Type B pancreatic cell (in vitro differentiated cells): ENCODE measurements at regions not wholly inside any gene's neighbourhood (a gene's known extent, or its start where the extent isn't known, plus 50 kb on each side); places are given as distances from the start of the nearest gene placed in this dataset.
"Not testable (repeated sequence)": the region's sequence is repeated elsewhere in the genome, so short reads cannot be mapped to it uniquely, and the experiment has no call there.

ENCODE experiments used
- DNase-seq: peaks from one replicate; pipeline ENCODE4 v3.0.0; 2021; ENCODE audit warnings: mixed read lengths; ENCODE audit not compliant: unreplicated experiment; ENCODE audit errors: extremely low spot score
- H3K27ac Mint-ChIP-seq: 2 replicates; pipeline ENCODE4 v1.8.0; 2021; ENCODE audit warnings: mild to moderate bottlenecking, mixed read lengths
- H3K27me3 Mint-ChIP-seq: 2 replicates; pipeline ENCODE4 v1.8.0; 2021; ENCODE audit warnings: mixed read lengths
- H3K36me3 Mint-ChIP-seq: 2 replicates; pipeline ENCODE4 v1.8.0; 2021; ENCODE audit warnings: mixed read lengths
- H3K4me1 Mint-ChIP-seq: one replicate; pipeline ENCODE4 v1.8.0; 2021; ENCODE audit warnings: mixed read lengths; ENCODE audit not compliant: unreplicated experiment
- H3K4me3 Mint-ChIP-seq: 2 replicates; pipeline ENCODE4 v1.8.0; 2021; ENCODE audit warnings: mild to moderate bottlenecking, mixed read lengths
- H3K9me3 Mint-ChIP-seq: 2 replicates; pipeline ENCODE4 v1.8.0; 2021; ENCODE audit warnings: mixed read lengths
- TF ChIP-seq, protein P1 (sequence below): fragments of 200-600 bp; sonication (generic); conservative IDR thresholded peaks from 2 replicates; pipeline ENCODE4 v1.5.0; 2021; ENCODE audit warnings: antibody characterized with exemption, mild to moderate bottlenecking

DNA sequence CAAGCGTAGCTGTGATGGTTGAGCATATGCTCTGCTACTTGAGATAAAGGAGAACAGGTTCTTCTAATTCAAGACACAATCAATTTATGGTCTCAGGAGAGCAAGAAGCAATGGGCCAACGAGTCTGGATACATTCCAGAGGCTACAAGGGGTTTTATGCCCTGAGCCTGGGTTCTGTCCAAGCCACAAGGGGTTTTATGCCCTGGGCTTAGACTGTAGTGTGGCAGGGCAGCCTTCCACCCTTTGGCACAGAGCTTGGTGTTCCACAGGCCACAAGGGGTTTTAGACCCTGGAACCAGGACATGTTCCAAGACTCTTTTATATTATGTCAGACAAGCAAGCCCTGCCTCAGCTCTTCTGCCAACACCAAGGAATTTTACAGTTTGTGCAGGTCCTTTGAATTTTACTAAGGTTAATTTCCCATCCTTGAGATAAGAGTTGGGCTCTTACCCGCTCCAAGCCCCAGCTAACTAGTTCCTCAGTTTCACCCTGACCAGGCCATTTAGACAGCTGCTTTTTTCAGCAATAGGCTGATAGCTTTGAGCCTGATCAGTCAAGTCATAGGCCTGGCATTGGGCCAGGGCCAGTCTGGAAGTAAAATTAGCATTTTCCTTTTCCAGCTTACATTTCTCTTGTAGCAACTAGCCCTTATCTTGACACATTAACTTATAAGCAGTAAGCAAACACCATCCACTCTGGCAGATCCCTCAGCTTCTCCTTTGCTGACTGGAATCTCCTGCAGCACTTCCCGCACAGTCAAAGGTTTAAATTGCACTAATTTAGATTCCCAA lies 95.0 kb downstream of the ZNF737 start:
- DNase-seq, result no peak

DNA sequence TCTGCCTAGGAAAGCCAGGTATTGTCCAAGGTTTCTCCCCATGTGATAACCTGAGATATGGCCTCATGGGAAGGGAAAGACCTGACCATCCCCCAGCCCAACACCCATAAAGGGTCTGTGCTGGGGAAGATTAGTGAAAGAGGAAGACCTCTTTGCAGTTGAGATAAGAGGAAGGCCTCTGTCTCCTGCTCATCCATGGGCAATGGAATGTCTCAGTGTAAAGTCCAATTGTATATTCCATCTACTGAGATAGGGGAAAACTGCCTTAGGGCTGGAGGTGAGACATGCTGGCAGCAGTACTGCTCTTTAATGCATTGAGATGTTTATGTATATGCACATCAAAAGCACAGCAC lies 99.0 kb downstream of the ZNF737 start:
- H3K4me3 Mint-ChIP-seq, H3K4me1 Mint-ChIP-seq, H3K27ac Mint-ChIP-seq, DNase-seq, H3K36me3 Mint-ChIP-seq, H3K9me3 Mint-ChIP-seq, H3K27me3 Mint-ChIP-seq: not testable (repeated sequence)

More for the DNA sequence above, 95.0 kb downstream of the ZNF737 start:
- Mint-ChIP-seq H3K27me3 (no peaks in the 10 kb centered on the region), H3K27ac (no peak overlapping the region), H3K36me3 (no peaks in the 10 kb centered on the region), H3K4me3 (no peak overlapping the region), H3K9me3 (peaks cover 6% of the 10 kb centered on the region), H3K4me1 (no peaks in the 10 kb centered on the region)
- TF ChIP-seq, protein P1, sequence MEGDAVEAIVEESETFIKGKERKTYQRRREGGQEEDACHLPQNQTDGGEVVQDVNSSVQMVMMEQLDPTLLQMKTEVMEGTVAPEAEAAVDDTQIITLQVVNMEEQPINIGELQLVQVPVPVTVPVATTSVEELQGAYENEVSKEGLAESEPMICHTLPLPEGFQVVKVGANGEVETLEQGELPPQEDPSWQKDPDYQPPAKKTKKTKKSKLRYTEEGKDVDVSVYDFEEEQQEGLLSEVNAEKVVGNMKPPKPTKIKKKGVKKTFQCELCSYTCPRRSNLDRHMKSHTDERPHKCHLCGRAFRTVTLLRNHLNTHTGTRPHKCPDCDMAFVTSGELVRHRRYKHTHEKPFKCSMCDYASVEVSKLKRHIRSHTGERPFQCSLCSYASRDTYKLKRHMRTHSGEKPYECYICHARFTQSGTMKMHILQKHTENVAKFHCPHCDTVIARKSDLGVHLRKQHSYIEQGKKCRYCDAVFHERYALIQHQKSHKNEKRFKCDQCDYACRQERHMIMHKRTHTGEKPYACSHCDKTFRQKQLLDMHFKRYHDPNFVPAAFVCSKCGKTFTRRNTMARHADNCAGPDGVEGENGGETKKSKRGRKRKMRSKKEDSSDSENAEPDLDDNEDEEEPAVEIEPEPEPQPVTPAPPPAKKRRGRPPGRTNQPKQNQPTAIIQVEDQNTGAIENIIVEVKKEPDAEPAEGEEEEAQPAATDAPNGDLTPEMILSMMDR, result no peak

DNA sequence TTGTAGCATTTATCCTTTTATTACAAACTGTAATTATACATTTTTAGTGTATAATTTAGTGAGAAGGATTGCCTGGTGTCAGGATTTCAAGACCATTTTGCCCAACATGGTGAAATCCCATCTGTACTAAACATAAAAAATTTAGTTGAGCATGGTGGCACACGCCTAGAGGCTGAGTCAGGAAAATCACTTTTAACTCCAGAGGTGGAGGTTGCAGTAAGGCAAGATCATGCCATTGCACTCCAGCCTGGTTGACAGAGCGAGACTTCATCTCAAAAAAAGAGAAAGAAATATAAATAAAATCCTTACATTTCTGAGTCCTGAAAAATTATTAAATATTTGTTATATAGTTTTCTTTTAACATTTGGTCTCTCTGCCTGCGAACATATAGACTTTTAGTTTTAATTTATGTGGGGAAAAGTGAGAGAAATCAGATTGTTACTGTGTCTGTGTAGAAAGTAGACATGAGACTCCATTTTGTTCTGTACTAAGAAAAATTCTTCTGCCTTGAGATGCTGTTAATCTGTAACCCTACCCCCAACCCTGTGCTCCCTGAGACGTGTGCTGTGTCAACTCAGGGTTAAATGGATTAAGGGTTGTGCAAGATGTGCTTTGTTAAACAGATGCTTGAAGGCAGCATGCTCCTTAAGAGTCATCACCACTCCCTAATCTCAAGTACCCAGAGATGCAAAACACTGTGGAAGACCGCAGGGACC lies 99.5 kb downstream of the ZNF737 start:
- H3K4me3 Mint-ChIP-seq, H3K27me3 Mint-ChIP-seq, H3K9me3 Mint-ChIP-seq, H3K36me3 Mint-ChIP-seq, DNase-seq, H3K4me1 Mint-ChIP-seq, H3K27ac Mint-ChIP-seq: not testable (repeated sequence)

GRCh38 chr19:20453425-20453935 lies 112.1 kb downstream of the ZNF737 start:
- Mint-ChIP-seq H3K9me3 (no peaks in the 10 kb centered on the region), H3K27ac (no peak overlapping the region)

DNA sequence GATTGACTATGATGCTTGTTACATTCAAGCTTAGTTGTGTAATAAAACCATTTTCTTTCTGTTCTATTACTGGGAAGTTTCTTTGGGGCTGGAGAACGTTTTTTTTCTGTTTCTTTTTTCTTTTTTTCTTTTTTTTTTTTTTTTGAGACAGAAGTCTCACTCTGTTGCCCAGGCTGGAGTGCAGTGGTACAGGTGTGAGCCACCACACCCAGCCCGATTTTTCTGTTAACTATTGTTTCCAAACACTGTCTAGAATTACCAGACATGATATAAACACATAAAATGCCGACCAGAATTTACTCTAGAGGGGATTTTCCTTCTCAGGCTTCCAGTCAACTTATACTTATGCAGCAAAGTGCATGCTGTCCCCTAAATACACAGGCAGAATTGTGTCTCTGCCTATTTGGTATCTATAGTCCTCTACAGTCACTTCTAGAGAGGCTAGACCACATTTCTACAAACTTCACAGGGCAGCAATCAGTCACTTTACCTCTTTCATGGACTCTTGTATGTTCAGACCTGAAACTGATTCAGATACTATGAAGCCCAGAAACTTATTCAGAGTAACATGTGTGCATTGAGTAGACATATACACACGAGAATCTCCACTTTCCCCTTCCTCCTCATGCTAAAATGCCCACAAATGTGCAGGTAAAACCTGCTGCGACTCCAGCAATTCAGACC lies 121.2 kb downstream of the ZNF737 start:
- no peak overlapping the region for H3K4me3 Mint-ChIP-seq
- H3K36me3 Mint-ChIP-seq, result no peaks in the 10 kb centered on the region
- no peak for DNase-seq
- H3K4me1 Mint-ChIP-seq, result no peaks in the 10 kb centered on the region
- no peaks in the 10 kb centered on the region for H3K9me3 Mint-ChIP-seq
- TF ChIP-seq, protein P1, result no peak
- no peak overlapping the region for H3K27ac Mint-ChIP-seq
- no peaks in the 10 kb centered on the region for H3K27me3 Mint-ChIP-seq

More at GRCh38 chr19:20453425-20453935, 112.1 kb downstream of the ZNF737 start:
- DNase-seq, result no peak
- Mint-ChIP-seq H3K4me1 (no peaks in the 10 kb centered on the region), H3K4me3 (no peak overlapping the region), H3K27me3 (no peaks in the 10 kb centered on the region), H3K36me3 (no peaks in the 10 kb centered on the region)
- TF ChIP-seq, protein P1, result no peak

- not testable (repeated sequence) for H3K9me3 Mint-ChIP-seq, DNase-seq, H3K4me1 Mint-ChIP-seq, H3K27me3 Mint-ChIP-seq, H3K36me3 Mint-ChIP-seq, H3K27ac Mint-ChIP-seq, H3K4me3 Mint-ChIP-seq
Measured at GRCh38 chr19:20432266-20432842, 133.2 kb downstream of the ZNF737 start.
